ENCODE measurements at regions not wholly inside any gene's neighbourhood (a gene's known extent, or its start where the extent isn't known, plus 50 kb on each side); places are given as distances from the start of the nearest gene placed in this dataset.

- no peak for DNase-seq
Observed at GRCh38 chr7:11294965-11295364, 321.3 kb downstream of the PHF14 start.

DNA sequence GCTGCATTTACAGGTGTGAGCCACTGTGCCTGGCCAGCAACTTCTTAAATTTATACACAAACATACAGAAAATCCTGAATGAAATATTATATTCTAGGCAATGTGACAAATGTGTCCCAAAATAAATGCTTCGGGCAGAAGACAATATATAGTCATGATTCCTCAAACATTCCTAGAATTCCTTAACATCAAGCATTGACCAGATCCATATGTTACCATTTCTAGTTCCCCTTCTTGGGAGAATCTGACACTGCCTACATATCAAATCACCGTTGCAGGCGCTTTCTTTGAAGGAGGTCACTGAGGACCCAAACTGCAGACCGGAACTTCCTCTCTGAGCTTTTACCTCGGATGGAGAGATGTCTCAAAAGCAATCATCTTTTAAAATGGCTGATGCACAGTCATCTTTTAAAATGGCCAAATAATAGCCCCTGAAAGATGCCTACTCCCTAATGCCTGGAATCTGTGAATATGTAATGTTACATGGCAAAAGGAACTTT lies 323.5 kb downstream of the PHF14 start:
- DNase-seq = no peak

- no peak for DNase-seq
Observed at GRCh38 chr7:11297764-11298163, 324.1 kb downstream of the PHF14 start.

DNA sequence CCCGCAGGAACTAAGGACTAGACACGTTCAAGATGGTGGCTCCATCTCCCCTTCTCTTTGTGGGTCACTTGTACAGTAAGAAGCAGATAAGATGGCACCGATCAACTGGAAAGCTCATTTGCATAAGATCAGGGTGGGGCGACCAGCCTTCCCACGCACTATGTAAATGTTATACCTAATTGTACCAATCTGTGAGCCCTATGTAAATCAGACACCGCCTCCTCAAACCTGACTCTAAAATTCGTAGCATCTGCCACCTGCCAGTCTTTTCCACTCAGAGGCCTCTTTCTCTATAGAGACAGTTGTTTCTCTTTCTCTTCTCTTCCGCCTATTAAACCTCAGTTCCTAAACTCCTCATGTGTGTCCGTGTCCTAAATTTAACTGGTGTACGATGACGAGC lies 324.5 kb downstream of the PHF14 start:
- no peak for DNase-seq

DNA sequence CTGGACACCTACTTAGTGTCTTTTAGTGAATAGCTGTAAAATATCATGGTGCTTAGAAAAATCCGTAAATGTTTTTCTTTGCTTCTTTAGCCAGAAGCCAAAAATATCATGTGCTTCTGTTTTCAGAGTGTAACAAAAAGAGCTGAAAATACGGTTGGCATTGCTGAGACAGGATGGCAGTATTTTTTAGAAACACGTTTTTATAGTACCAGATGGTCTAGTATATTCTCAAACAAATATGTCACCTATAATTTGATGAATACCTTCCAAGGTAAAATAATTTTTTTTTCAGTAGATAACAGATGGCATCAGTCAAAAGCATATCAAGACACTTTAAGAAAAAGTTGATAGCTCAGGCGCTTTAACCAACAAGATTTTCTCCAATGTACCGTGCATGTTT lies 326.6 kb downstream of the PHF14 start:
- DNase-seq = no peak

DNA sequence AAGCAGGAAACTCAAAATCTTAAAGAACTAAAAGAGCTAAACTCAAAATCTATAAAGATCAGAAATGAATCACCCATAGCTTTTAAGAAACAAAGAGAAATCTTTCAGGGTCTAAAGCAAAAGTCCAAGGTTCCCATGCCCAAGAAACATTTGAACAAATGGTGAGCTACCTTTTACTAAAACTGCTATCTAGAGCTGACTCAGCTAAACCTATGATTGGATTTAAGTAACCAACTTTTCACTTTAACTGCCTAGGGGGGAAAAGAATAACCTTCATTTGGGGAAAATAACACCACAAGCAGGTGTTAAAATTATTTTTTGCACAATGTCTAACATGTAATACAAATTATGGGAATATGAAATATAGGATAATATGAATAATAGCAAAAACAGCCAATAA lies 328.4 kb downstream of the PHF14 start:
- no peak for DNase-seq

DNA sequence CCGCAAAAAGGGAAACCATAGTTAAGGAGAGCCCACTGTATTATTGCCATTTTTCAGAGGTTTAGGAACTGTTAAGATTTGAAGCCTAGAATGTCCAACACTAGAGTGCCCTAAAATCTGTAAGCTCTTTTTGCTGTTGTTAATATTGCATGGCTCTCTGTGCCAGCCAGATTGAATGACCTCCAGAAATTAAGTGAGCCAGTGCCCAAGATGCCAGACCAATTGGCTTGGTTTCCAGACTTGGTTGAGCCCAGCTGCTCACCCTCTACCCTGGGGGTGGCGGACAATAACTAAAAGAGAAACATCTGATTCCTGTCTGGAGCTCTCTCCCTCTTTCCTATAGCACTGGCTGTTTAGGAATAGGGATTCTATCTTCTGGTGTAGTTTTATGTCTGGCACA lies 340.1 kb downstream of the PHF14 start:
- no peak for DNase-seq

DNA sequence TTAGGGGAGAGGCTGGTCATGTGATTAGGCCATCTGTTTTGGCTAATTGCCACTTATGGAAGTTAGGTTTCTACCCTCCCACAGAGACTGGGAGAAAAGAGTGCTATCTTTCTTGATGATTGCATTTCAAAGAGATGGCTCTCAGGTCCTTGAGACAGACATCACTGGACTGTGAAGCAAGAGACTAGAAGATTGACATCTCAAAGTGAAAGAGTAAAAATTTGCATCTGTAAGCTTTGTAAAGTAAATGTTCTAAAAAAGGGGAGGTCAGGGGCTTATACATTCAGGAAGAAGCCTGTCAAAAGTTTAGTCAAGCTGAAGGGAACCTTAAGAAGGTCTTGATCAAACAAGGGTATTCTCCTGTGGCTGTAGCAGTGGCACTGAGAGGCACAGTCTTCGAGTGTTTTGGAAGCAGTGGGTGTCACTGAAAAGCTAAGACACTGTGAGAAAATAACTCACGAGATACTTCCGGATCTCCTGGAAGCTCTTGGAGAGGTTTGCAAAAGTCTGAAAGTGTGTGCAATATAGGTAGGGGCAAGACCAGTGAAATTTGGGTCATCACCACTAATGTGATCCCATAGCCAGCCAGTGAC lies 342.1 kb downstream of the PHF14 start:
- DNase-seq = no peak

DNA sequence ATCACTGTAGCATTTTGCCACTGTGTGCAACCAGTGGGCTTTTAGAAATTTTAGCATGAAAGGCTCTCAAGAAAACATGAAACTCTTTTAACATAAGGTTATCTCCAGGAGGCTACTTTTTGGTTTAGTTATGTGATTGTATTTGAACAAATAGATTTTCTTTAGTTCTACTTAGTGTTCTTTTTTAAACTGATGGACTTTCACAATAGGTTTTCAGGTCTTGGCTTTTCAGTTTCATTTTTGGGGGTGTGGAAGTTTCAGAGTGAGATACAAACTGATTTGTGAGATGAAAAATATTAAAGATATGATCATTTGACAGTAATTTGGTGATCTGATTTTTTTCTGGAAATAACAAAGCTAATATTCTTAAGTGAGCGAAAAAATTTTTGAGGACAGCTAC lies 344.1 kb downstream of the PHF14 start:
- DNase-seq = no peak

DNA sequence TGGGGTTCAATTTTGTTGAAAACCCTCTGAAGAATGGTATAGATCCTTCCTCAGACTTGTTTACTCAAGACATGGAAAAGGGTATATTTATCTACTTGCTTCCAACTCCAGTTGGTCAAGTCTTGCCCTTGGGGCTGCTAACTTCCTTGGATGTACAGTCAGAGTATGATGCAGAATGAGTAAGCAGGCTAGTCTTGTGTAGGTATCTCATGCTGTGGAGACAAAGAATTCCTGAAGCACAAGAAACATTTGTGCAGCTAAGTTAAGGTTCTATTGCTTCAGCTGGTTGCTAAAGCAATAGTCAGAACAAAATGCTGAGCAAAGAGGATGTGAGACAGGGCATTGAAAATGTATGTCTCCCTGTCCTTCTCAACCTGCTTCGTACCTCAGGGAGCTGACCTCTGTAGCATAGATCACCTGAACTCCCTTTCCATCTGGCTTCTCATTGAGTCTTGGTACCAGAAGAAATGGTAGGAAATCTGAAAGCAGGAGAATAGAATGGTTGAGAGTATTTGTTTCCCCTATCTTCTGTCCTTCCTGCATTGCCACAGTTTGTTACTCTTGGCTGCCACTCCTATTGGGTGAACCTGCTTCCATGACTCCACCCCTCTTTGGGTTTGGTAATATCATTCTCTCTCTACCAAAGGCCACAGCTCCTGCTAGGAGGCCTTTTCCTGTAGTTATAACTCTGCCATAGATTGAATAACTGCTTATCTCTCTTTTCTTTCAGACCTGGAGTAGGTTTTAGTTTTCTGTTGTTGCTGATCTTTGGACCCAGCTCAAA lies 346.0 kb downstream of the PHF14 start:
- no peak for DNase-seq
